ENCODE measurements at regions not wholly inside any gene's neighbourhood (a gene's known extent, or its start where the extent isn't known, plus 50 kb on each side); places are given as distances from the start of the nearest gene placed in this dataset.

DNA sequence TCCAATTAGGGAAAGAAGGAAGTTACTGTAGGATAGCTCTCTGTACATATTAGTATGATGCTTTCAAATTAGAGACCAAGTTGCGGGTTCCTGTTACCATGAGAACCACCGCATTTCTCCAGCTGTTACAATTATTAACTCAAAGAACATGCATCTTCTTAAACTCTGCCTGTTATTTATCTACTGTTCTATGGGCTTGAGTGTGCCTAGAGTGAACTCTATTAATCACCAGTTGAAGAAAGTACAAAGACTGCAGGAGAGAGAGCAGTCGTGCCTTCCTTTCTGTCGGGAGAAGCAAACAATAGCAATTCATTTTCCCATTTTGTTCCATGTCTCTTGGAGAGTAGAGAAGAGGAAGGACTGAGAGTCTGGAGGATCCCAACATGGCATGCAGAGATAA, 1071.2 kb downstream of the TYW1 start:
- no peaks in the 10 kb centered on the region for H3K27me3 ChIP-seq
- H3K27ac ChIP-seq = no peak overlapping the region
- TF ChIP-seq POLR2A (IDR thresholded peaks at IDR 0.05) = no peak
- no peak for TF ChIP-seq EP300 (IDR thresholded peaks at IDR 0.05)
- TF ChIP-seq, protein P1, sequence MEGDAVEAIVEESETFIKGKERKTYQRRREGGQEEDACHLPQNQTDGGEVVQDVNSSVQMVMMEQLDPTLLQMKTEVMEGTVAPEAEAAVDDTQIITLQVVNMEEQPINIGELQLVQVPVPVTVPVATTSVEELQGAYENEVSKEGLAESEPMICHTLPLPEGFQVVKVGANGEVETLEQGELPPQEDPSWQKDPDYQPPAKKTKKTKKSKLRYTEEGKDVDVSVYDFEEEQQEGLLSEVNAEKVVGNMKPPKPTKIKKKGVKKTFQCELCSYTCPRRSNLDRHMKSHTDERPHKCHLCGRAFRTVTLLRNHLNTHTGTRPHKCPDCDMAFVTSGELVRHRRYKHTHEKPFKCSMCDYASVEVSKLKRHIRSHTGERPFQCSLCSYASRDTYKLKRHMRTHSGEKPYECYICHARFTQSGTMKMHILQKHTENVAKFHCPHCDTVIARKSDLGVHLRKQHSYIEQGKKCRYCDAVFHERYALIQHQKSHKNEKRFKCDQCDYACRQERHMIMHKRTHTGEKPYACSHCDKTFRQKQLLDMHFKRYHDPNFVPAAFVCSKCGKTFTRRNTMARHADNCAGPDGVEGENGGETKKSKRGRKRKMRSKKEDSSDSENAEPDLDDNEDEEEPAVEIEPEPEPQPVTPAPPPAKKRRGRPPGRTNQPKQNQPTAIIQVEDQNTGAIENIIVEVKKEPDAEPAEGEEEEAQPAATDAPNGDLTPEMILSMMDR (IDR thresholded peaks at IDR 0.05) = no peak
- no peaks in the 10 kb centered on the region for H3K4me1 ChIP-seq (ENCODE audit: insufficient read depth)
- no peaks in the 10 kb centered on the region for H3K36me3 ChIP-seq
- no peak overlapping the region for H3K4me3 ChIP-seq
- DNase-seq = no peak
- H3K9me3 ChIP-seq = no peaks in the 10 kb centered on the region
- intact Hi-C loops (cut with DNase I) = no loop called here
- WGBS, 3 donors = 35 to 49% (median 36%) methylated on average over 4 of the region's 4 CpGs

DNA sequence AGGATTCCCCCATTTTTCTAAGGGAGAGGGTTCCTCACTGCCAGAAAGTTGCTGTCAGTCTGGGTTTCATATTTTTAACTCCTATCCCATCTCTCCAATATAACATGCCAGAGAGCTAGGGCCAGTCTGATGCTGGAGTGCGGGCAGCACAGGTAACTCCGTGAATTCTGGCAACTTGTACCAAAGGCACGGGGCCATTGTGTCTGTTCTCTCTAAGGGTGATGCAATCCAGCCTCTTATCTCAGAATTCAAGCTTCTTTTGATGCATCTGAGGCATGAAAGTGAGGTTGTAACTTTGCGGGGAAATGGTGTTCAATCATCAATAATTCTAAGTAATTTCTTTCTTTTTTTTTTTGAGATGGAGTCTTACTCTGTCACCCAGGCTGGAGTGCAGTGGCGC, 1074.4 kb downstream of the TYW1 start:
- H3K27me3 ChIP-seq = no peaks in the 10 kb centered on the region
- no peak overlapping the region for H3K27ac ChIP-seq
- H3K4me1 ChIP-seq (ENCODE audit: insufficient read depth) = no peaks in the 10 kb centered on the region
- 74 to 87% (median 87%) methylated on average over 5 of the region's 5 CpGs for WGBS, 3 donors
- intact Hi-C loops (cut with DNase I) = no loop called here
- no peaks in the 10 kb centered on the region for H3K36me3 ChIP-seq
- H3K4me3 ChIP-seq = no peak overlapping the region
- no peaks in the 10 kb centered on the region for H3K9me3 ChIP-seq
- TF ChIP-seq EP300 (IDR thresholded peaks at IDR 0.05) = no peak
- no peak for TF ChIP-seq POLR2A (IDR thresholded peaks at IDR 0.05)
- TF ChIP-seq, protein P1 (IDR thresholded peaks at IDR 0.05) = no peak
- no peak for DNase-seq

DNA sequence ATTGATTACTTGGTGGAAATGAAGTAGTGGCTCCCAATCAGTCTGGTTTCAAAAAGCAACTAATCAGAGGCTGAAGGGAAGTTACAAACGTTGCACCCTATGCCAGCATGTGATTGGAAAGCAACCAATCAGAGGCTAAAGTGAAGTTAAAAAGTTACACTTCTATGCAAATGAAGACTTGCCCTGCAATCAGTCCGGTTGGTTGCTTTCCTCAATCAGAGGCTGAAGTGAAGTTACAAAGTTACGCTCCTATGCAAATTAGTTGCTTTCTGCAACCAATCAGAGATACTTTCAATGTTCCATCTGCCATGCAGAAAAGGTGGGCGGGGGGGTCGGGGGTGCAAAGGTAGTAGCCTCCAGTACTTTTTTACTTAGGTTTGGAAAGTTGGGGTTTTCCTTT, 1077.1 kb downstream of the TYW1 start:
- no peak for TF ChIP-seq POLR2A (IDR thresholded peaks at IDR 0.05)
- TF ChIP-seq, protein P1 (IDR thresholded peaks at IDR 0.05) = no peak
- TF ChIP-seq EP300 (IDR thresholded peaks at IDR 0.05) = no peak
- Histone ChIP-seq H3K4me3 (no peak overlapping the region), H3K4me1 (ENCODE audit: insufficient read depth) (no peaks in the 10 kb centered on the region), H3K36me3 (no peaks in the 10 kb centered on the region), H3K27me3 (no peaks in the 10 kb centered on the region), H3K27ac (no peak overlapping the region), H3K9me3 (no peaks in the 10 kb centered on the region)
- DNase-seq = no peak
- intact Hi-C loops (cut with DNase I) = no loop called here
- WGBS, 3 donors = 58 to 76% (median 64%) methylated on average over 5 of the region's 5 CpGs

DNA sequence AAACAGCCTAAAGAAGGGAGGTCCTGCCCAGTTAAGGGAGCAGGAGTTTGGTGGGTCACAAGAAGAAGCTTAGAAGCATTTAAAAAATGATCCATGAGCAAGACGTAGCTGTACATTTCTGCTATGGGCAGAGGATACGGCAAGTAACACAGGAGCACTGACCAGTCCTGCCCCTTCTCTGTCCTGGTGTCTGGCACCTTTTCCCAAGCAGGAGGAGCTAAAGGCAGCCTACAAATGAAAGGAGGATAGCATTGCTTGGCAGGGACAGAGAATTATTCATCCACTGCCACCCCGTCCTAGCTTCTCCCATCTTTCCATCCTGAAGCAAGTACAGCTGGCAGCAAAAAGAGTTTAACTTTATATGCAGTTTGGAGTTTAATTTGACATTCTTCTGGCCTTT, 1077.6 kb downstream of the TYW1 start:
- no peaks in the 10 kb centered on the region for H3K4me1 ChIP-seq (ENCODE audit: insufficient read depth)
- 70 to 79% (median 77%) methylated on average over 3 of the region's 3 CpGs for WGBS, 3 donors
- DNase-seq = no peak
- H3K27me3 ChIP-seq = no peaks in the 10 kb centered on the region
- H3K36me3 ChIP-seq = no peaks in the 10 kb centered on the region
- no peak for TF ChIP-seq EP300 (IDR thresholded peaks at IDR 0.05)
- TF ChIP-seq, protein P1 (IDR thresholded peaks at IDR 0.05) = no peak
- no peak for TF ChIP-seq POLR2A (IDR thresholded peaks at IDR 0.05)
- intact Hi-C loops (cut with DNase I) = no loop called here
- no peak overlapping the region for H3K4me3 ChIP-seq
- no peak overlapping the region for H3K27ac ChIP-seq
- H3K9me3 ChIP-seq = no peaks in the 10 kb centered on the region

All from ovary (tissue), 7 donors.